Ascending aorta (tissue), 2 donors: ENCODE measurements at regions not wholly inside any gene's neighbourhood (a gene's known extent, or its start where the extent isn't known, plus 50 kb on each side); places are given as distances from the start of the nearest gene placed in this dataset.
"Not testable (repeated sequence)": the region's sequence is repeated elsewhere in the genome, so short reads cannot be mapped to it uniquely, and the experiment has no call there.

Experiments used
- DNase-seq, 2 donors: peaks; one replicate each; pipeline ENCODE4 v3.0.0-alpha.2; 2019; ENCODE audit warnings: low spot score in 2 of 2
- H3K27ac ChIP-seq, 2 donors: fragments of 200-600 bp; sonication (generic); one replicate each; pipeline ENCODE4 v1.5.1; 2016 to 2017; ENCODE audit warnings: mild to moderate bottlenecking in 1 of 2
- H3K27me3 ChIP-seq: fragments of 200-600 bp; sonication (generic); one replicate; pipeline ENCODE4 v1.5.1; 2017
- H3K36me3 ChIP-seq, 2 donors: fragments of 200-600 bp; sonication (generic); one replicate each; pipeline ENCODE4 v1.5.1; 2016
- H3K4me1 ChIP-seq, 2 donors: fragments of 200-600 bp; sonication (generic); one replicate each; pipeline ENCODE4 v1.5.1; 2016 to 2017; ENCODE audit warnings: mild to moderate bottlenecking in 1 of 2
- H3K4me3 ChIP-seq, 2 donors: fragments of 200-600 bp; sonication (generic); one replicate each; pipeline ENCODE4 v1.5.1; 2016 to 2017; ENCODE audit warnings: mild to moderate bottlenecking in 1 of 2
- H3K9me3 ChIP-seq, 2 donors: fragments of 200-600 bp; sonication (generic); one replicate each; pipeline ENCODE4 v1.5.1; 2016
- CTCF ChIP-seq, 3 experiments: fragments of 200-600 bp in 2 of 3; fragments of 450-650 bp in 1 of 3; sonication (generic) in 2 of 3; IDR thresholded peaks; one replicate each; pipeline ENCODE4 v1.5.1; 2016 to 2019; ENCODE audit warnings: antibody characterized with exemption in 3 of 3, mild to moderate bottlenecking in 1 of 3, moderate library complexity in 1 of 3
- intact Hi-C: fragments of 100-400 bp; cut with DNase I; formaldehyde crosslinking; loops from one replicate; pipeline ENCODE4 v1.15.1; 2023

- Histone ChIP-seq H3K36me3 (no peaks in the 10 kb centered on the region), H3K27ac (peak overlapping the region; percentile 2 to 14), H3K4me1 (peaks cover 0 to 25% of the 10 kb centered on the region in 2 donors), H3K27me3 (no peaks in the 10 kb centered on the region), H3K9me3 (no peaks in the 10 kb centered on the region), H3K4me3 (no peak overlapping the region)
- no peak for TF ChIP-seq CTCF (IDR thresholded peaks at IDR 0.05)
- intact Hi-C loops: loop anchor here (1.0 to 10.0 kb wide), 4 partner anchors 28 to 185 kb away; no protein-coding TSS in a partner anchor
- DNase-seq: no peak
These were observed 113.8 kb upstream of the RBPJ start for GRCh38 chr4:26206999-26207398.

GRCh38 chr4:26207631-26208030, 113.2 kb upstream of the RBPJ start:
- intact Hi-C loops: loop anchor here (2.0 to 10.0 kb wide), 3 partner anchors 27 to 185 kb away; no protein-coding TSS in a partner anchor

GRCh38 chr4:26208237-26208994, 112.4 kb upstream of the RBPJ start:
- no peak overlapping the region for H3K27ac ChIP-seq
- H3K27me3 ChIP-seq: no peaks in the 10 kb centered on the region
- no peaks in the 10 kb centered on the region for H3K36me3 ChIP-seq
- no peaks in the 10 kb centered on the region for H3K9me3 ChIP-seq
- H3K4me3 ChIP-seq: no peak overlapping the region
- H3K4me1 ChIP-seq: peaks cover 0 to 25% of the 10 kb centered on the region in 2 donors
- no peak for DNase-seq
- intact Hi-C loops: loop anchor here (5.0 to 10.0 kb wide), 2 partner anchors 114 to 186 kb away; no protein-coding TSS in a partner anchor
- no peak for TF ChIP-seq CTCF (IDR thresholded peaks at IDR 0.05)

More at GRCh38 chr4:26207631-26208030, 113.2 kb upstream of the RBPJ start:
- Histone ChIP-seq H3K27ac (no peak overlapping the region), H3K36me3 (no peaks in the 10 kb centered on the region), H3K4me3 (no peak overlapping the region), H3K4me1 (peaks cover 0 to 25% of the 10 kb centered on the region in 2 donors), H3K9me3 (no peaks in the 10 kb centered on the region), H3K27me3 (no peaks in the 10 kb centered on the region)
- TF ChIP-seq CTCF (IDR thresholded peaks at IDR 0.05): no peak
- no peak for DNase-seq

- not testable (repeated sequence) for H3K36me3 ChIP-seq, DNase-seq, H3K9me3 ChIP-seq, H3K4me3 ChIP-seq, H3K27me3 ChIP-seq, H3K27ac ChIP-seq
- peaks cover 0 to 25% of the 10 kb centered on the region in 2 donors for H3K4me1 ChIP-seq
- intact Hi-C loops: loop anchor here (5.0 to 10.0 kb wide), 2 partner anchors 115 to 187 kb away; no protein-coding TSS in a partner anchor
These were observed 111.4 kb upstream of the RBPJ start for GRCh38 chr4:26209378-26209777.

GRCh38 chr4:26212528-26212927, 108.3 kb upstream of the RBPJ start:
- TF ChIP-seq CTCF (IDR thresholded peaks at IDR 0.05): no peak

GRCh38 chr4:26213317-26213716, 107.5 kb upstream of the RBPJ start:
- Histone ChIP-seq H3K9me3 (no peaks in the 10 kb centered on the region), H3K27me3 (no peaks in the 10 kb centered on the region), H3K27ac (no peak overlapping the region), H3K4me1 (no peaks in the 10 kb centered on the region), H3K36me3 (no peaks in the 10 kb centered on the region), H3K4me3 (no peak overlapping the region)
- intact Hi-C loops: no loop called here
- DNase-seq: no peak
- no peak for TF ChIP-seq CTCF (IDR thresholded peaks at IDR 0.05)

More at GRCh38 chr4:26212528-26212927, 108.3 kb upstream of the RBPJ start:
- intact Hi-C loops: no loop called here
- H3K27ac ChIP-seq: no peak overlapping the region
- H3K4me3 ChIP-seq: no peak overlapping the region
- no peaks in the 10 kb centered on the region for H3K4me1 ChIP-seq
- no peak for DNase-seq
- H3K27me3 ChIP-seq: no peaks in the 10 kb centered on the region
- no peaks in the 10 kb centered on the region for H3K9me3 ChIP-seq
- H3K36me3 ChIP-seq: no peaks in the 10 kb centered on the region
